ENCODE measurements at regions not wholly inside any gene's neighbourhood (a gene's known extent, or its start where the extent isn't known, plus 50 kb on each side); places are given as distances from the start of the nearest gene placed in this dataset.

DNA sequence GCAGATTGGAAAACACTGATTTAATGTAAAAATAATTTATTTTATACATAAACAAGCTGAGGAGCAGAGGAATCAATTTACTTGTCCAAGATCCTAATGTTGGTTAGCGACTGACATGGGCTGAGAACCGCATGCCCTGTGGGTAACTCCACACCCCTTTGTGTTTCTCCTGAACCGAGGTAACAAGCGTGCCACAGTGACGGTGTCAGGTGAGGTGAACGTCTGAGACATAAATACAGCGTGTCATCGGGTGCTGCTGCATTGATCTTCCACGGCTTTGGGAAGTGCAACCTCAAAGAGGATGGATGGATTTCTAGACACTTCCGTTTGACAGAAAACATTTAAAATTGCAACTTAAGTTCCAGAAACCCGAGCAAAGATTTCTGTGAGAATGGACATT, 386.8 kb upstream of the ADARB2 start:
- no peak for DNase-seq

DNA sequence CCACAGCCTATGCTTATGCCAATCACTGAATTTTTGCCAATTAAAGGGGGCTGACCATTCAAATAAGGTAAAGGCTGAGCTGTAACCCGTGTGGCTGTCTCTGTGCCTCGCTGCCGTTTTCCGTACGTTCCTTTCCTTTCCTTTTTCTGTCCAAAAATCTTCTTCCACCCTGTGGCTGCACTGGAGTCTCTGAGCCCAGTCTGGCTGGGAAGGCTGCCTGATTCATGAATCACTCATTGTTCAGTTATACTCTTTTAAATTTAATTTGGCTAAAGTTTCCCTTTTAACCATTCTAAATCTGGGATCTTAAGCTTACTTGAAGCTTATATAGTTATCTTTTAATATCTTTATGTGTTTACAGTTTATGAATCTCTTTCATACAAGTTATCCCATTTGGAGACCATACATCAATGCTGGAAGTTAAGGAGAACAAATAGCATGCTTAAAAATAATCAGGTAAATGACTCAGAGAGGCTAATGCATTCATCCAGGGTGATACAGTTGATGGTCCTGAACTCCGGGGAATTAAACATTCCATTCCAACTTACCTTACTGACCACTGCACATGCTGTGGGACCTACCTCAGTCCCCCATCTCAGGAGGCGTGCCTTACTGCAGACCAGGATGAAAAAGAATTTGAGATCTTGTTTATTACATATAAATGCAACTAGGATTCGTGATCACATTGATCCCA, 385.3 kb upstream of the ADARB2 start:
- DNase-seq: no peak

DNA sequence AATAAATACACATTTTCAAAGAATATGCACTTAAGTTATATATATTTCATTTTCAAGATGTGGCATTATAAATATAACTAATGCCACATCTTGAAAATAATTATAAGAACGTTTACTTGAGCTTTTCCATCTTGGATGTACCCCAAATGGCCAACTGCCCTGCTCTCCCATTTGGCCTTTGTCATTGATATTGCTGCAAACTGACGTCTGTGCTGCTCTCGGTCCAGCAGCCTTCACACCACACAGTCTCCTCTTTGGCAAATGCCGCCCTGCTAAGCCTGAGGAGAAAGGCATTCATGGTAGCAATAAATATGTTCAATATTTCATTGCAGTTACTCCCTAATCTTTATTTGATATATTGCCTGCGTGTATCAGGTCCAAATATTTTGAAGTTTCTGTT, 384.6 kb upstream of the ADARB2 start:
- DNase-seq: no peak

DNA sequence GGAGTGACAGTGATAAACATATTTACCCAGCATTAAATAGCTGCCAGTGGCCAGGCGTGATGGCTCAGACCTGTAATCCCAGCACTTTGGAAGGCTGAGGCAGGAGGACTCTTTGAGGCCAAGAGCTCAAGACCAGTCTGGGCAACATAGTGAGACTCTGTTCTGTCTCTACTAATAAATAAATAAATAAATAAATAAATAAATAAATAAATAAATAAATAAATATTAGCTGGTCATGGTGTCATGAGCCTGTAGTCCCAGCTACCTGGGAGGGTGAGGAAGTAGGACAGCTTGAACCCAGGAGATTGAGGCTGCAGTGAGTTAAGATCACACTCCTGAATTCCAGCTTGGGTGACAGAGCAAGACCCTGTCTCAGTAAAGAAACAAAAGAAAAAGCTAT, 384.0 kb upstream of the ADARB2 start:
- DNase-seq: no peak

DNA sequence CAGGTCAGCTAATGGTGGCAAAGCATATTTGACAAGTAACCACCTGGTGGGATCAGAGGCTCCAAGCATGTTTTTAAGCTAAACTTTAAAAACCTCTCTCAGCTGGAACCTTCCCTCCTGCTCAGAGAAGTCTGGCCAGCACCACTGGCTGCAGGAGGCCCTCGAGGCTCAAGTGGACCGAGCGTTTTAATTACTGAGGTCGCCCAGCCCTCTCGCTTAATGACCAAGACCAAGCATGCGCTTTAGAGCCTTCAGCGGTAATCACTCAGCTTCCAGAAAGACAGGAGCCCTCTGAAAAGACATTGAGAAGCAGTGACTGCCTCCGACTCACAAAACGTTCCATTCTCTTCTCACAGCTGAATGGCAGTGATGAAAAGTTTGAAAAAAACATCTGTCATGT, 383.4 kb upstream of the ADARB2 start:
- no peak for DNase-seq

DNA sequence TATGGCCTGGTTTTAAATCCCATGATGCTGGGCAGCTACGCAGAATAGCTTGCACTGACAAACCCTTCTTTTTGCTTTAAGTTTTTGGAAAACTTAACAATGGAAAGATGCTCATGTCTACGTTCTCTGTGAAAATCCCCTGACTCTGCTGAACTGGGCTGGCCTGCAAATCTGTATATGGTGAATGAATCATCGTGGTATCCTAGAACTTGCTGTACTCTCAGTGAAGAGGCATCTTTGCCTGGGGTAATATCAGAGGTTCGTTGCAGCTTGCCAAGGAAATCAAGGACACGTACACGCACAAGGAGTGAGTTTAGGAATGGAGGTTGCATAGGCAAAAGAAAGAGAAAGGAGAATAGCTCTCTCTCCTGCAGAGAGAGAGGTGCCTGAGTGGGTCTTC, 382.0 kb upstream of the ADARB2 start:
- DNase-seq: no peak

DNA sequence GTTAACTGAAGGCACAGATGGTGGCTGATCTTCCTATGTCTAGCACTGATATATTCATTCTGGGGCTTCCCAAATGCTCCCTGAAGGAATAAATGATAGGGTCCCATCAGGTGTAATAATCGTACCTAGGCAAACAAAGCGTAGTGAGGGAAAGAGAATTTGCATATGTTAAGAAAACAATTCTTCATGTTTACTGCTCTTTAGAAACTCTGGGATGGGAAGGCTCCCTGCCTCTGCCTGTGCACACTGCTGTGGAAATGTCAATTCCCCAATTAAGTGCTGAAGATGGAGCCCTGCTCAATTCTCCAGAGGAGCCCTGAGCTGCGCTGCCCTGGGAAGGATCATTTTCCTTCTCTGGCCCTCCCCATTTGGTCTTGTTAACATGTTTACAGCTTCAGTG, 380.9 kb upstream of the ADARB2 start:
- no peak for DNase-seq

DNA sequence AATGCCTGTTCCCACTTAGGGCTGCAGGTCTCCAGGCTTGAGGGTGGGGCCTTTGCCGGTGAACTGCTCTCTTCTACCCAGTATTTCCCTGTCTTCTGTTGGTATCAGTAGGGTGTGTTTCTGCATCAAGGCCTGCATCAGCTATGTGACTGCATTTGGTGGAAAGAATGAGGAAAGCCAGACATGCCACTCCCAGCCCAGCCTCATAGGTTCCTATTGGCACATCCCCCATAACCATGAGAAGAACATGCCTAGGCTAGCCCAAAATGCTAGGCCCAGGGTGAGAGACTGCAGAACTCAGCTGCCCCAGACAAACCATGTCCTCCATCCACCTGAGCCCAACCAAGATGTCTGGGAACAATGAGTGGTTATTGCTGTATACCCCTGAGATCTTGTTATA, 380.3 kb upstream of the ADARB2 start:
- DNase-seq: no peak

DNA sequence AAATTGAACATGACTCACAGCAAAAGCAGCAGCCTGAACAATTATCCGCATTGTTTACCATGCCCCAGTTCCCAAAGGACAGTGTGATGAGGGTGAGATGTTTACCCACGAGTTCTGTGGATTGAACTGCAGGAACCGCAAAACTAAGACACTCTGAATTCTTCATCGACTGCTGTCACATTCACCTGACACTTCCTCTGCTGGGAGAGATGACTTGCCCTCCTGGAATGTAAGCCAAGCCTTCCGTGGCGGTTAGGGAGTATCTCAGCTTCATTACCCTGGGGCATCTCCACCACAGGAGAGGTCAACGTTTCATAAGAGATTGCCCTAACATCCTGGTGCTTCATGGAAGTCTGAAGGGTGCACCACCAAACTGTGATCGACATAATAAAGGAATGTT, 374.6 kb upstream of the ADARB2 start:
- no peak for DNase-seq

DNA sequence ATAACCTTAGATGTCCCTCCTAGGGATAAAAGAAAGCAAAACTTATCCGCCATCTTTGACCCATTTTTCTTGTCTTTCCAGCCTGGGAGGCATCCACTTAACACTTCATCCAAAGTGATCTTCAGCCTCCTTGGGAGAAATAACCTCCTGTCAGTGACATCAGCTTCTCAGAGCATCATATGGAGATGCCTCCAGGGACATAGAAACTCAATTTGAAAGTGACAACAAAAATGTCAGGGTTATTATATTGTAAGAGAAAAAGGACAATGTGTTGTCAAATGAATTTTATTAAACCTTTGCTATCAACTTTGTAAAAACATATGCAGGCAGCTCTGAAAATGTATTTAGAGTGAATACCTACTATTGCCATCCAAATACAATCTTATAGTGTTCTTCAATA, 371.2 kb upstream of the ADARB2 start:
- no peak for DNase-seq

DNA sequence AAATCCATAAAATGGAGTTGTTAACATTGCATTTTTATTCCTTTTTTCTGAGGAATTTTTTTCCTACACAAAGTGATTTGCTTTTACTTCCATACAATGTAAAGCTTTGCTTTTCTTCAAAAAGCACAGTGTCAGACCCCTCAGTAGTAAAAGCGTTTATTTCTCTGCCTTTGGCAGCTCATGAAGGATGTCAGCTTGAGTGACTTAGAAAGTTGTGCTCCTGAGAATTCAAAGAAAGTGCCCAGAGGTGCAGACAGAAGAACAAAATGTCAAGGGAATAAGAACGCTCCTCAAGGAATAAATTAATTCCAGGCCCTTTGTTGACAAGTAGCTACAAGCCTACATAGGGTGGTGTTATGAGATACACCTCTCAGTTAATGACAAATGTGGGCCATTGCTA, 369.3 kb upstream of the ADARB2 start:
- no peak for DNase-seq

DNA sequence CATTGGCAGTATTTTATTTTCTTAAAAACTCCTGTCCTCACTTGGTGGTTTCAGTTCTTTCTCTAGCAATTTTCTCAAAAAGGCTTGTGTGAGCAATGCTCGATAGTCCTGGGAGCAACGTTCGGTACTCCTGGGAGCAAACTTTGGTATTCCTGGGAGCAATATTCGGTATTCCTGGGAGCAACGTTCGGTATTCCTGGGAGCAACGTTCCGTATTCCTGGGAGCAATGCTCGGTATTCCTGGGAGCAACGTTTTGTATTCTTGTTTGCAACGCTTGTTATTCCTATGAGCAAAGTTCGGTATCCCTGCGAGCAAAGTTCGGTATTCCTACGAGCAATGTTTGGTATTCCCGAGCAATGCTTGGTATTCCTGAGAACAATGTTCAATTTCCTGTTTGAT, 362.0 kb upstream of the ADARB2 start:
- DNase-seq: no peak

DNA sequence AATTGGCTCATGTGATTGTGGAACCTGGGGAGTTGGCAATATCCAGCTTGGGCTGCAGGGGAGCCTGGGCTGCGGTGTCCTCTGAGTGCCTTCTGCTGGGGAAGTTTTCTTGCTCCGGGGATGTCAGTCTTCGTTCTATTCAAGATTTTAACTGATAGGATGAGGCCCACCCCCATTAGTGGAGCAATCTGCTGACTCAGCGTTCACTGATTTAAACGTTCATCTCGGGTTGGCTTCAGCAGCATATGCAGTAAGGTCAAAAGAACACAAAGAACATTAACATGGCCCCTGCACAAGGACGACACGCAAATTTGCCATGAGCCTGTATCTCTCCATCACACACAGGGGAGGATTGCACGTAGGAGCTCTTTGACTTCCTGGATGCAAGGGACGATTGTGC, 360.6 kb upstream of the ADARB2 start:
- no peak for DNase-seq

DNA sequence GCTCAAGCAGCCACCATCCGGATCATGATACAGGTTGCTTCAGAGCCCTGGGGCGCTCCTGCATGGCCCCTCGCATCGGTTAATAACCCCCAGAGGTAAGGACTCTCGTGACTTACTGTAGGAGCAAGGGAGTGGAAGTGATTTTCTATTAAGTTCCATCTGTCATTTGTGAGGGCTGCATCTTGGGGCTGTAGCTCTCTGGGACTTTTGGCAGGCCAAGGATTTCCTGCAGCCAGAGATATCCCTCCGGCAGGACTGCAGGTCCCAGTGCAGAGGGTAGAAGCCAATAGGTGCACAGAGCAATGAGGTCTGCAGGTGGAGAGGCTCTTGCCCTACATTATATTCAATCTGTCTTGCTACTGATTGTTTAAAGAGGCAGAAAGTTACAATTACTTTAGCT, 356.8 kb upstream of the ADARB2 start:
- DNase-seq: no peak

DNA sequence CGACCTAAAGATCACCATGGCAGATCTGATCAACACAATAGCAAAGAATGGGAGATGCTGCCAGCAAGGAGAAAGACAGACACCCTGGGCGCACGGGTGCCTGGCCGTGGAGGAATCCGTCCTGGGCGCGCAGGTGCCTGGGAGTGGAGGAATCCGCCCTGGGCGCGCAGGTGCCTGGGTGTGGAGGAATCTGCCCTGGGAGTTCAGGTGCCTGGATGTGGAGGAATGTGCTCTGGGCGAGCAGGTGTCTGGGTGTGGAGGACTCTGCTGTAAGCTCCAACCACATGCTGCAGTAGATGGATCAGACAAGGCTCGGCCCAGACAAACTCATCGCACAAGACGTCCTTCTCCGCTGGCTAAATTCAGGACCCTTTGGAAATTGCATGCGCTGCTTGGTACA, 346.3 kb upstream of the ADARB2 start:
- no peak for DNase-seq

DNA sequence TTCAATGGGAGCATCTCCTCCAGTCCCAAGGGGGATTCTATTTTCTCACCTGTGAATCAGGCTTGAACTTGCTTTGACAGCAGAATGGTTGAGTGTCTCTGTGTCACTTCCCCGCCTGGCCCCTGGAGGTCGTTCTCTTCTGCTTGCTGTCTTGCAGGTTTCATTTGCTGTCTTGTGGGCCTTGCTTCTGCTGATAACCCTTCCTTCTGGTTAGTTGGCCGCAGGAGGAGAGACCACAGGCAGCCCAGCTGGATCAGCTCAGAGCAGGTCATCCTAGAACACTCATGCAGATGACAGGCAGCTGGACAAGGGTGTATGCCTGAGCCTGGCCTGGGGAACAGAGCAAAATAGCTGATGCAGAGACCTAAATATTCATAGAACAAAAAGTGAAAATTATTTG, 344.2 kb upstream of the ADARB2 start:
- no peak for DNase-seq

DNA sequence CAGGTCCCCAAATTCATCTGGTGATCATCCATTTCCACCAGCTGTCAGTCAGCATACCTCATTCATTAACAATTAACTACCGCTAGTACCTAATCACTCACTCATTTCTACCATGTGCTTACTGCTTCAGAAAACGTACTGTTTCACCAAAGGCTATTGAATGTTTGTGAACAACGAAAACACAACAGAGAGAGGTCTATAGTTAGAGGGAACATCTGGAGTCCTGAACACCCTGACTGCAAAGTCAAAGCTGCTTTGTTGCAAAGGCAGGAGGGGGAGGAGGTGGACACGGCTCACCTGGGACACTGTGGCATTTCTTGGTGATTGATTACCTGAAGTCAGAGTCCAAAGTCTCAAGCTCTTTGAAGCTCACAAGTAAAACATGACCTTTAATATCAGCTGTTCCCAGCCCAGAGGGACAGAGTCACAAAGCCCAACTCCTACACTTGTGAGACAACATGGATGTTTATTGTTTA, 342.3 kb upstream of the ADARB2 start:
- DNase-seq: no peak

DNA sequence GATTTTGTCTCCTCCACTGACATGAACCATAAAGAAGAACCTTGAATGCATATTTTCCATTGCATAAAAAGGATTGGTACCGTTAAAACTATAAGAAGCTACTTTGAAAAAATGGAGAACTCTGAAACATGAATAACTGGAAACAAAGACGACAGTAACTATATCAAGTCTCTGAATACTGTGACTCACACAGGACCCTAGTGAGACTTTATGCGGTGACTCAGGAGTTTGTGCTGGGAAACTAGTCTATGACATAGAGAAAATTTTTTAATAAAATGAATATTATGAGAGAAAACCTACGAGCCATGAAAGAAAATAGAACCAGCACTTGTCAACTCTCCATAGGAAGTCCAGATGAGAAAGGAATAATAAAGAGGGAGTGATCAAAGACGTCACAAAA, 339.9 kb upstream of the ADARB2 start:
- DNase-seq: no peak

DNA sequence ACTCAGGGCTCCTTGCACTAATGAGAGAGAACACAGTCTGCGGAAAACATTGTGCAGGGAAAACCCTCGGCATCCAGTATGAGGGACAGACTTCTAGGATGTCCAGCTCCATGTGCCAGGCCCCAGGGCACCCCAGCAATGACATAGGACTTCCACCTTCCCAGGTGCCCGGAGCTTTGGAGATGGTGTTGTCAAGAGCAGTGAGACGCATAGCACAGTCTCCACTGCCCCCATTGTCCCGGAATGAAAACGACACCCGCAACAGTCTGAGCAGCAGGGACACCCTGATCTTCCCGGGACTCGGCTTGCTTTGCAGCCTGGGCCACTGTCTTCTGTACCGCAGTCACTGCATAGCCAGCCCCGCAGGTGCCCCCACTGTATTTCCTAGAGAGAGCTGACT, 339.2 kb upstream of the ADARB2 start:
- DNase-seq: no peak

DNA sequence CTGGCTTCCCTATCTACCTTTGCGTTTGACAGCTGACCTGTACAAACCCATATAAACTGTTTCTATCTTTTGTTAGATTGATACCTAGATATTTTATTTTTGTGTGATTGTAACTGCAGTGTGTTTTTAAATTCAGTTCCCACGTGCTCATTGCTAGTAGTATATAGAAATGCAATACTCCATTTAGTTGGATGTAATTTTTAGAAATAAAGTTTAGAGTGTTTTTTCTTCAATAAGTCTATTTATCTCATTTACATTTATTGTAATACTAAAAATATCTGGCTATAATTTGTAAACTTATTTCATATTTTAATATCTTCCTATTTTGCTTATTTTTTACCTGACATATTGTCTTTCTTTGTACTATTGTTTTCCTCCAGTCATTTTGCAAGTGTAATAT, 329.7 kb upstream of the ADARB2 start:
- no peak for DNase-seq

DNA sequence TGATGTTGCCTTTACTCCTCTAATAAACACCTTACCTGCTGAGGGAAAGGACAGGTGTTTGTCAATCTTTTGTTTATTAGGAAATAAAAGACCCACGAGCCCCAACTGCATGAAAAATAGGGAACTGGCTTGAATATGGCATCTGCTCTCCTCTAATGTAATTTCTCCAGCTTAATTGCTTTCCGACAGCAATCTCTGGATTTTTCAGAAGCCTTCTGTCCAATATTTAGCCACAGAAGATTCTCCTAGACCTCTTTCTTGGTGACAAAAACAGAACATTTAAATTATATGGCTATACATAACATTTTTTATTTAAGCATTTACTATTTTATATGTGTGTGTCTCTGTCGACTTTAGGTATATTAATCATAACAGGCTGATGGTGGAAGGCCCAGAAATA, 317.4 kb upstream of the ADARB2 start:
- no peak for DNase-seq

DNA sequence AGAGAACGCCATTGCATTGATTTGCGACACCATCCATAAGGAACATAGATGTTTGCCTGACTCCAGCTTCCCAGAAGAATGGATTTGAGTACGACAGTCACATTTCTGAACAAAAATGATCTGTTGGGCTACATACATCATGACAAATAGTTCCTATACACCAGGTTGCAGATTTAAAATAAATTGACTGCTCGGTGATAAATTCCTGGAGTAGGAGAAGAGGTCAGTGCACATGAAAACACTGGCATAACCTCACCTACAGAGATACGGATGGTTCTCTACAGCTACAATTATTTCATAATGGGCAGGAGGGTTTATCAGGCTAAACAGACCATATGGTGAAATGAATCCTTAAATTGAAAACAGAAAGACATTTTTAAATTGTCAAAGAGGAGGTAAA, 316.5 kb upstream of the ADARB2 start:
- DNase-seq: no peak

DNA sequence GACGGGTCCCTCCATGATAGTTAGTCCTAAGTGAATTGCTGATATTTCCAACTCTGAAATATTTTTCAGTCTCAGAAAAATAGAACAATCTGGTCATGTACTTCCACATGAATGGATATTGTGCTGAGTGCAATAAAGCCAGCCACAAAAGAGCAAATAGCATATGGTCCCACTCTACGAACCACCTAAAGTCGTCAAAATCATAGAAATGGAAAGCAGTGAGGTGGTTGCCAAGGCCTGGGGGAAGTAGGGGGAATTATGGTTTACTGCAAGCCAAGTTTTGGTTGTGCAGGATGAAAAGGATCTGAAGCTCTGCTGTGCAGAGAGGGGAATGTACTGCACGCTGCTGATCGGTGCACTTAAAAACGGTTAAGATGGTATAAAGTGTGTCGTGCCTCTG, 313.8 kb upstream of the ADARB2 start:
- no peak for DNase-seq

DNA sequence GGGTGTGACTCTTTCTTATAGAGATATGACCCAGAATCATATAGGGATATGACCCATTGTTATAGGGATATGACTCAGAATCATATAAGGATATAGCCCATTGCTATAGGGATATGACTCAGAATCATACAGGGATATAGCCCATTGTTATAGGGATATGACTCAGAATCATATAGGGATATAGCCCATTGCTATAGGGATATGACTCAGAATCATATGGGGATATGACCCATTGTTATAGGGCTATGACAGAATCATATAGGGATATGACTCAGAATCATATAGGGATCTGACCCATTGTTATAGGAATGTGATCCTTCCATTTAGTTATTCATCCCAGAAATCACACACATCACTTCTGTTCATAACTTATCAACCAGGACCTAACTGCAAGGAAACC, 312.2 kb upstream of the ADARB2 start:
- no peak for DNase-seq

DNA sequence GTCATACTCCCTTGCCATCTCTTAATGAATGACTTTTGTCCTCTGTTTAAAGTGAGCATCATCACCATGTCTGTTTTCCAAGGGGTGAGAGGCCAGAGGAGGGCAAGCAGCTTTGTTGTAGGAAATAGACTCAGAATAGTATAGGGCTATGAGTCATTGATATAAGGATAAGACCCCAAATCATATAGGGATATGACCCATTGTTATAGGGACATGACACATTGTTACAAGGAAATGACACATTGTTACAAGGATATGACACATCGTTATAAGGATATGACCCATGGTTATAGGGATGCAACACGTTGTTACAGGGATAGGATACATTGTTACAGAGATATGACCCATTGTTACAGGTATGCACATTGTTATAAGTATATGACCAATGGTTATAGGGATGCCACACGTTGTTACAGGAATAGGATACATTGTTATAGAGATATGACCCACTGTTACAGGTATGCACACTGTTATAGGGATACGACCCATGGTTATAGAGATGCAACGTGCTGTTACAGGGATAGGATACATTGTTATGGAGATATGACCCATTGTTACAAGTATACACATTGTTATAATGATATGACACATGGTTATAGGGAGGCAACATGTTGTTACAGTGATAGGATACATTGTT, 311.1 kb upstream of the ADARB2 start:
- DNase-seq: no peak
